WTC11 (cell line): ENCODE measurements at regions not wholly inside any gene's neighbourhood (a gene's known extent, or its start where the extent isn't known, plus 50 kb on each side); places are given as distances from the start of the nearest gene placed in this dataset.

Experiments used
- CTCF ChIP-seq: fragments of 200-600 bp; IDR thresholded peaks from 2 replicates; pipeline ENCODE4 v1.8.0; 2022; ENCODE audit warnings: antibody characterized with exemption
- FOXJ3 ChIP-seq: sonication (generic); formaldehyde crosslinking; IDR thresholded peaks from 2 replicates; pipeline ENCODE4 v1.9.0; 2021; ENCODE audit warnings: missing genetic modification reagents, mild to moderate bottlenecking, borderline replicate concordance
- GABPB1 ChIP-seq: sonication (generic); formaldehyde crosslinking; IDR thresholded peaks from 2 replicates; pipeline ENCODE4 v1.8.1; 2023; ENCODE audit warnings: mild to moderate bottlenecking, missing genetic modification reagents
- MAX ChIP-seq: sonication (generic); formaldehyde crosslinking; IDR thresholded peaks from 2 replicates; pipeline ENCODE4 v1.8.0; 2022; ENCODE audit warnings: mild to moderate bottlenecking, missing genetic modification reagents
- NFATC4 ChIP-seq: fragments of 250-450 bp; sonication (Bioruptor Pico); IDR thresholded peaks from 2 replicates; pipeline ENCODE4 v1.9.0; 2021; ENCODE audit warnings: mild to moderate bottlenecking

GRCh38 chr2:64402876-64403275 is 51.1 kb upstream of the LGALSL start:
- TF ChIP-seq CTCF (no peak), NFATC4 (no peak), GABPB1 (no peak), FOXJ3 (CRISPR knock-in tag) (no peak), MAX (CRISPR knock-in tag) (no peak)
